K562 (cell line): ENCODE measurements at regions not wholly inside any gene's neighbourhood (a gene's known extent, or its start where the extent isn't known, plus 50 kb on each side); places are given as distances from the start of the nearest gene placed in this dataset.

Experiments used
- ATAC-seq: fragments of 200-7000 bp; cut with Tn5 transposase; 3 replicates; pipeline ENCODE4 v1.9.1; 2020; ENCODE audit warnings: moderate library complexity
- BruUV-seq: library from RNA; stranded (reverse); fragments of 400-500 nt; replicated peaks from 2 replicates; lab custom pipeline; 2021; lab: Mats Ljungman, UMichigan
- CTCF ChIA-PET: fragments of 300-600 bp; formaldehyde crosslinking; extraction: SDS; loops from one replicate; lab custom pipeline; 2021; ENCODE audit warnings: low intra/inter-chr PET ratio; lab: Yijun Ruan, JAX
- POLR2A ChIA-PET: fragments of 300-600, 350-650 bp; sonication (Branson Sonifier 250); formaldehyde crosslinking; extraction: SDS; loops from one replicate; lab custom pipeline; 2021; ENCODE audit warnings: antibody characterized with exemption, inconsistent platforms; lab: Yijun Ruan, JAX
- DNase-seq, 4 experiments: peaks; one replicate each; pipeline versions ENCODE4 v3.0.0 to v3.0.0-alpha.2; 2011 to 2018; ENCODE audit warnings: low spot score in 3 of 4, mixed read lengths in 3 of 4; ENCODE audit errors: extremely low read depth in 1 of 4
- FAIRE-seq: peaks from 2 replicates; lab custom pipeline; 2011; peaks lifted over from hg19 to GRCh38; lab: Jason Lieb, UNC
- H2AFZ ChIP-seq: 2 replicates; pipeline ENCODE4 v1.6.0; 2011; ENCODE audit warnings: low read depth, low read length, control low read depth, inconsistent platforms
- H3K27ac ChIP-seq: fragments of 200-600 bp; 3 replicates; pipeline ENCODE4 v1.8.0; 2011; ENCODE audit warnings: low read depth, mild to moderate bottlenecking, control low read depth, inconsistent platforms, low read length, moderate library complexity, mixed read lengths; ENCODE audit errors: extremely low read depth
- H3K27me3 ChIP-seq, 2 experiments: fragments of 300-600 bp in 1 of 2; 2 replicates in 1 of 2; 3 replicates in 1 of 2; pipeline versions ENCODE4 v1.6.0 to v1.8.0; 2011; ENCODE audit warnings: inconsistent platforms in 2 of 2, low read length in 2 of 2, mild to moderate bottlenecking in 1 of 2, mixed read lengths in 1 of 2, moderate library complexity in 1 of 2; ENCODE audit not compliant: control insufficient read depth in 2 of 2, insufficient read depth in 2 of 2
- H3K36me3 ChIP-seq: fragments of 300-600 bp; 3 replicates; pipeline ENCODE4 v1.8.0; 2011; ENCODE audit warnings: mild to moderate bottlenecking, low read length, inconsistent platforms; ENCODE audit not compliant: control insufficient read depth, insufficient read depth
- H3K4me1 ChIP-seq, 2 experiments: fragments of 200-600 bp in 1 of 2; replicated peaks in 1 of 2; 2 replicates in 1 of 2; 3 replicates in 1 of 2; pipeline versions ENCODE4 v1.5.1 to v1.8.0; 2011; ENCODE audit warnings: inconsistent platforms in 2 of 2, low read length in 2 of 2, mild to moderate bottlenecking in 1 of 2, mixed read lengths in 1 of 2, moderate library complexity in 1 of 2; ENCODE audit not compliant: control insufficient read depth in 2 of 2, insufficient read depth in 2 of 2
- H3K4me2 ChIP-seq: 2 replicates; pipeline ENCODE4 v1.6.1; 2011; ENCODE audit warnings: low read length, control low read depth, inconsistent platforms, mixed read lengths; ENCODE audit not compliant: insufficient read depth
- H3K4me3 ChIP-seq: fragments of 200-600 bp; sonication (generic), shearing (Covaris generic); 2 replicates; pipeline ENCODE4 v1.5.1; 2016; ENCODE audit warnings: control low read depth, inconsistent platforms
- H3K79me2 ChIP-seq: fragments of 200-600 bp; 3 replicates; pipeline ENCODE4 v1.8.0; 2011; ENCODE audit warnings: low read length, inconsistent platforms; ENCODE audit not compliant: control insufficient read depth, insufficient read depth
- H3K9ac ChIP-seq, 2 experiments: 2 replicates each; pipeline versions ENCODE4 v1.6.0 to v1.6.1; 2011; ENCODE audit warnings: low read depth in 2 of 2, low read length in 2 of 2, control low read depth in 1 of 2, inconsistent platforms in 1 of 2, mild to moderate bottlenecking in 1 of 2, mixed read lengths in 1 of 2; ENCODE audit not compliant: insufficient read depth in 1 of 2
- H3K9me1 ChIP-seq: one replicate; pipeline ENCODE4 v1.6.0; 2011; ENCODE audit warnings: inconsistent platforms, mild to moderate bottlenecking, low read length, moderate library complexity; ENCODE audit not compliant: control insufficient read depth, insufficient read depth
- H3K9me3 ChIP-seq: replicated peaks from 2 replicates; pipeline ENCODE4 v1.5.1; 2011; ENCODE audit warnings: low read depth, low read length, inconsistent platforms; ENCODE audit not compliant: control insufficient read depth, insufficient read depth
- H4K20me1 ChIP-seq: replicated peaks from 2 replicates; pipeline ENCODE4 v1.6.1; 2011; ENCODE audit warnings: low read length, inconsistent platforms, mixed read lengths; ENCODE audit not compliant: control insufficient read depth, insufficient read depth
- E4F1 ChIP-seq: fragments of 250-450 bp; sonication (Bioruptor Pico); IDR thresholded peaks from 2 replicates; pipeline ENCODE4 v1.5.0; 2021; ENCODE audit warnings: mild to moderate bottlenecking, borderline replicate concordance
- ELF4 ChIP-seq: fragments of 450-650 bp; formaldehyde crosslinking; IDR thresholded peaks from 2 replicates; pipeline ENCODE4 v1.4.0; 2022; ENCODE audit warnings: missing genetic modification characterization
- FOXK1 ChIP-seq: sonication (generic); formaldehyde crosslinking; IDR thresholded peaks from 2 replicates; pipeline ENCODE4 v1.8.0; 2022; ENCODE audit warnings: missing genetic modification reagents, mild to moderate bottlenecking, borderline replicate concordance
- IFI16 ChIP-seq: fragments of 250-450 bp; sonication (Bioruptor Pico); IDR thresholded peaks from 2 replicates; pipeline ENCODE4 v2.1.2; 2022; ENCODE audit warnings: mild to moderate bottlenecking, inconsistent platforms
- MTA3 ChIP-seq: fragments of 450-650 bp; formaldehyde crosslinking; IDR thresholded peaks from 2 replicates; pipeline ENCODE4 v1.6.1; 2017; ENCODE audit warnings: mild to moderate bottlenecking, borderline replicate concordance
- NR4A1 ChIP-seq, 2 experiments: fragments of 250-450 bp in 1 of 2; fragments of 450-650 bp in 1 of 2; sonication (Bioruptor Pico) in 1 of 2; IDR thresholded peaks; 2 replicates each; pipeline versions ENCODE4 v1.4.0 to v1.6.1; 2016 to 2020; ENCODE audit warnings: mild to moderate bottlenecking in 2 of 2, missing compliant biosample characterization in 1 of 2, missing genetic modification characterization in 1 of 2, moderate library complexity in 1 of 2
- PHB2 ChIP-seq: fragments of 450-650 bp; IDR thresholded peaks from 2 replicates; pipeline ENCODE4 v1.6.1; 2017; ENCODE audit warnings: low read depth
- PRDM10 ChIP-seq: fragments of 450-650 bp; IDR thresholded peaks from 2 replicates; pipeline ENCODE4 v1.6.1; 2018; ENCODE audit not compliant: partially characterized antibody
- RB1 ChIP-seq: fragments of 450-650 bp; IDR thresholded peaks from 2 replicates; pipeline ENCODE4 v1.6.1; 2017; ENCODE audit warnings: low read depth, mild to moderate bottlenecking
- TCF15 ChIP-seq: fragments of 250-450 bp; sonication (Bioruptor Pico); IDR thresholded peaks from 2 replicates; pipeline ENCODE4 v1.8.0; 2022; ENCODE audit warnings: moderate library complexity, mild to moderate bottlenecking, inconsistent platforms
- ZBTB33 ChIP-seq: sonication (generic); formaldehyde crosslinking; IDR thresholded peaks from 2 replicates; pipeline ENCODE4 v1.8.1; 2023; ENCODE audit warnings: mild to moderate bottlenecking, missing genetic modification reagents
- ZNF75A ChIP-seq: fragments of 450-650 bp; formaldehyde crosslinking; IDR thresholded peaks from 2 replicates; pipeline ENCODE4 v1.4.0; 2020; ENCODE audit warnings: mild to moderate bottlenecking
- ZNF830 ChIP-seq: fragments of 250-450 bp; sonication (Bioruptor Pico); IDR thresholded peaks from 2 replicates; pipeline ENCODE4 v1.5.0; 2021; ENCODE audit warnings: mild to moderate bottlenecking
- WGBS: fragments of 100-300 bp; shearing (Covaris generic); methylation state at CpG from one replicate; pipeline ENCODE4 v1.1.6; 2016; ENCODE audit warnings: low coverage, mixed read lengths; ENCODE audit not compliant: insufficient coverage; ENCODE audit errors: missing lambda C conversion rate; 5-methylcytosine and 5-hydroxymethylcytosine counted together
- in situ Hi-C: fragments of 300-500 bp; cut with MboI; formaldehyde crosslinking; loops from 4 replicates; pipeline ENCODE4 v1.15.0; 2018; ENCODE audit warnings: inconsistent platforms, mixed read lengths
- intact Hi-C: fragments of 100-400 bp; cut with micrococcal nuclease; formaldehyde crosslinking; loops from 2 replicates; pipeline ENCODE4 v1.14.2; 2022

- TF ChIP-seq PRDM10: no peak
- TF ChIP-seq ZNF830 (CRISPR knock-in tag): no peak
- no peak for TF ChIP-seq ZBTB33
These were observed 1244.1 kb upstream of the CDH6 start (continued) for GRCh38 chr5:29949301-29949872.

- no peaks in the 10 kb centered on the region for H3K36me3 ChIP-seq
- H3K27me3 ChIP-seq: no peaks in the 10 kb centered on the region
- BruUV-seq: no TSS peak
- in situ Hi-C loops: no loop called here
- CTCF ChIA-PET: no interaction called here
- ATAC-seq (no peak), DNase-seq (no peak), FAIRE-seq (no peak)
- intact Hi-C loops: no loop called here
- no peak overlapping the region for H3K4me2 ChIP-seq
- 21% methylated on average over 2 of the region's 2 CpGs for WGBS
- H2AFZ ChIP-seq: no peak overlapping the region
- POLR2A ChIA-PET: no interaction called here
- no peaks in the 10 kb centered on the region for H3K9me1 ChIP-seq
- H4K20me1 ChIP-seq: no peaks in the 10 kb centered on the region
- H3K4me3 ChIP-seq: no peak overlapping the region
- no peaks in the 10 kb centered on the region for H3K9me3 ChIP-seq
- H3K27ac ChIP-seq: no peak overlapping the region
- H3K79me2 ChIP-seq: no peaks in the 10 kb centered on the region
- H3K9ac ChIP-seq: no peak overlapping the region
- no peaks in the 10 kb centered on the region for H3K4me1 ChIP-seq
- TF ChIP-seq MTA3 (no peak), ELF4 (CRISPR knock-in tag) (no peak), PHB2 (no peak), ZNF75A (CRISPR knock-in tag) (no peak), IFI16 (CRISPR knock-in tag) (no peak), E4F1 (CRISPR knock-in tag) (no peak), RB1 (no peak), TCF15 (CRISPR knock-in tag) (no peak), NR4A1 (CRISPR knock-in tag; IDR thresholded peaks at IDR 0.05) (no peak), NR4A1 (tag; IDR thresholded peaks at IDR 0.05) (no peak), FOXK1 (CRISPR knock-in tag) (no peak)
These were observed 1249.2 kb upstream of the CDH6 start for GRCh38 chr5:29944327-29944726.
